Endothelial cell of umbilical vein (primary cell): ENCODE measurements at regions not wholly inside any gene's neighbourhood (a gene's known extent, or its start where the extent isn't known, plus 50 kb on each side); places are given as distances from the start of the nearest gene placed in this dataset.

Source experiments
- EZH2 ChIP-seq: IDR thresholded peaks from 2 replicates; pipeline ENCODE4 v1.6.1; 2012; ENCODE audit warnings: borderline replicate concordance, low read depth, mild to moderate bottlenecking, moderate library complexity, low read length, inconsistent platforms; ENCODE audit not compliant: severe bottlenecking
- FOS ChIP-seq: IDR thresholded peaks from 2 replicates; pipeline ENCODE4 v1.6.1; 2011; ENCODE audit warnings: mild to moderate bottlenecking, low read length, moderate library complexity, borderline replicate concordance; ENCODE audit not compliant: insufficient read depth
- GATA2 ChIP-seq: IDR thresholded peaks from 2 replicates; pipeline ENCODE4 v1.7.0; 2011; ENCODE audit warnings: low read depth, mild to moderate bottlenecking, moderate library complexity, mixed read lengths, low read length; ENCODE audit not compliant: insufficient read length, insufficient read depth
- MYC ChIP-seq: IDR thresholded peaks from one replicate; pipeline ENCODE4 v1.6.1; 2011; ENCODE audit warnings: mild to moderate bottlenecking, low read depth, low read length
- POLR2A ChIP-seq: IDR thresholded peaks from 2 replicates; pipeline ENCODE4 v1.6.1; 2012; ENCODE audit warnings: low read depth, mild to moderate bottlenecking, control low read depth, low read length
- POLR2AphosphoS5 ChIP-seq: IDR thresholded peaks from 2 replicates; pipeline ENCODE4 v1.6.1; 2012; ENCODE audit warnings: low read depth, mild to moderate bottlenecking, control low read depth, low read length, moderate library complexity; ENCODE audit not compliant: insufficient read depth
- TF ChIP-seq, protein P1 (sequence below), 2 donors: IDR thresholded peaks; 1 replicate in 1 of 2; 2 replicates in 1 of 2; pipeline ENCODE4 v1.5.1; 2011; ENCODE audit warnings: low read length in 2 of 2, mild to moderate bottlenecking in 2 of 2, moderate library complexity in 2 of 2, control low read depth in 1 of 2, inconsistent platforms in 1 of 2, low read depth in 1 of 2; ENCODE audit not compliant: insufficient read depth in 1 of 2; ENCODE audit errors: extremely low read depth in 1 of 2
- TF ChIP-seq, protein P2 (sequence below): IDR thresholded peaks from 2 replicates; pipeline ENCODE4 v1.6.1; 2011; ENCODE audit not compliant: insufficient read depth, insufficient read length

DNA sequence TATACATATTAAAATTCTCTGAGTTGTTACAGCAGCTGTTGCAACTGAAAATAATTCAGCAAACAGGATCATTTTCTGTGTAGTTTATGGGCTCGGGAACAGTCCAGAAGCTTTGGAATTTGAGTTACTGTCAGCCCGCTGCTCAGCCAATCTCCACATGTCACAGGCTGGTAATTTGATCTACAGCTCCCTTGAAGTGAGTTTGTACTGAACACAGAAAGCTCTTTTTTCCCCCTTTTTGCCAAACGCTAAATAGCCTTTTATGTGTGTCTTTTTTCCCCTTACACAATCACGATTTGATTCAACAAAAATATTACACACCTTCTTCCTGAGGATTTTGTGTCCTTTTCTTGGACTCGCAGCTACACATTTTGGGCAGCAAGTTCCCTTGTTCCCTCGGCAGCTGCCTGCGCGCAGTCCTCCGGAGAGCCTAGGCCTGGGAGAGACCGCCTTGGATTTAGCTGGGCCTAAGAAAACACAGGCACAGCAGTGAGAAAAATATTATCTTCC, 371.4 kb downstream of the KCNRG start:
- TF ChIP-seq, protein P1, sequence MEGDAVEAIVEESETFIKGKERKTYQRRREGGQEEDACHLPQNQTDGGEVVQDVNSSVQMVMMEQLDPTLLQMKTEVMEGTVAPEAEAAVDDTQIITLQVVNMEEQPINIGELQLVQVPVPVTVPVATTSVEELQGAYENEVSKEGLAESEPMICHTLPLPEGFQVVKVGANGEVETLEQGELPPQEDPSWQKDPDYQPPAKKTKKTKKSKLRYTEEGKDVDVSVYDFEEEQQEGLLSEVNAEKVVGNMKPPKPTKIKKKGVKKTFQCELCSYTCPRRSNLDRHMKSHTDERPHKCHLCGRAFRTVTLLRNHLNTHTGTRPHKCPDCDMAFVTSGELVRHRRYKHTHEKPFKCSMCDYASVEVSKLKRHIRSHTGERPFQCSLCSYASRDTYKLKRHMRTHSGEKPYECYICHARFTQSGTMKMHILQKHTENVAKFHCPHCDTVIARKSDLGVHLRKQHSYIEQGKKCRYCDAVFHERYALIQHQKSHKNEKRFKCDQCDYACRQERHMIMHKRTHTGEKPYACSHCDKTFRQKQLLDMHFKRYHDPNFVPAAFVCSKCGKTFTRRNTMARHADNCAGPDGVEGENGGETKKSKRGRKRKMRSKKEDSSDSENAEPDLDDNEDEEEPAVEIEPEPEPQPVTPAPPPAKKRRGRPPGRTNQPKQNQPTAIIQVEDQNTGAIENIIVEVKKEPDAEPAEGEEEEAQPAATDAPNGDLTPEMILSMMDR (IDR thresholded peaks at IDR 0.05; ENCODE audit: extremely low read depth in 1 of 2, insufficient read depth in 1 of 2, low read depth in 1 of 2, low read length in 2 of 2): no peak
- TF ChIP-seq FOS (no peak), POLR2AphosphoS5 (no peak), POLR2A (no peak), EZH2 (no peak), MYC (no peak), GATA2 (no peak)
- TF ChIP-seq, protein P2, sequence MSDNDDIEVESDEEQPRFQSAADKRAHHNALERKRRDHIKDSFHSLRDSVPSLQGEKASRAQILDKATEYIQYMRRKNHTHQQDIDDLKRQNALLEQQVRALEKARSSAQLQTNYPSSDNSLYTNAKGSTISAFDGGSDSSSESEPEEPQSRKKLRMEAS: no peak
